WTC11 (cell line): ENCODE measurements at regions not wholly inside any gene's neighbourhood (a gene's known extent, or its start where the extent isn't known, plus 50 kb on each side); places are given as distances from the start of the nearest gene placed in this dataset.

Source experiments
- ATAC-seq: fragments of 200-7000 bp; cut with Tn5 transposase; 2 replicates; pipeline ENCODE4 v1.10.0; 2021; ENCODE audit warnings: mild to moderate bottlenecking, moderate library complexity
- CTCF ChIA-PET: fragments of 300-600 bp; sonication (Branson Sonifier 250); formaldehyde crosslinking; loops from one replicate; lab custom pipeline; 2021; ENCODE audit warnings: antibody characterized with exemption; lab: Charles Lee
- POLR2A ChIA-PET: fragments of 350-600 bp; sonication (Branson Sonifier 250); formaldehyde crosslinking; loops from one replicate; lab custom pipeline; 2021; ENCODE audit warnings: antibody characterized with exemption; lab: Charles Lee
- DNase-seq: peaks from one replicate; pipeline ENCODE4 v3.0.0; 2021; ENCODE audit warnings: low spot score
- H3K27ac Mint-ChIP-seq: 2 replicates; pipeline ENCODE4 v1.8.0; 2021; ENCODE audit warnings: mixed read lengths
- H3K27me3 Mint-ChIP-seq: 2 replicates; pipeline ENCODE4 v1.8.0; 2021; ENCODE audit warnings: low read depth, mild to moderate bottlenecking, moderate library complexity, mixed read lengths
- H3K36me3 Mint-ChIP-seq: 2 replicates; pipeline ENCODE4 v1.8.0; 2021; ENCODE audit warnings: mixed read lengths
- H3K4me1 Mint-ChIP-seq: 2 replicates; pipeline ENCODE4 v1.8.0; 2022; ENCODE audit warnings: mixed read lengths
- H3K4me3 Mint-ChIP-seq: 2 replicates; pipeline ENCODE4 v1.8.0; 2021; ENCODE audit warnings: mild to moderate bottlenecking, moderate library complexity, mixed read lengths
- H3K9me3 Mint-ChIP-seq: 2 replicates; pipeline ENCODE4 v1.8.0; 2021; ENCODE audit warnings: mixed read lengths
- ATF6 ChIP-seq: sonication (generic); formaldehyde crosslinking; IDR thresholded peaks from 2 replicates; pipeline ENCODE4 v1.8.1; 2023; ENCODE audit warnings: mild to moderate bottlenecking, missing genetic modification reagents
- CREM ChIP-seq: sonication (generic); formaldehyde crosslinking; IDR thresholded peaks from 2 replicates; pipeline ENCODE4 v1.8.1; 2022; ENCODE audit warnings: mild to moderate bottlenecking, missing genetic modification reagents, moderate library complexity
- E2F1 ChIP-seq: sonication (generic); formaldehyde crosslinking; IDR thresholded peaks from 2 replicates; pipeline ENCODE4 v1.8.0; 2022; ENCODE audit warnings: mild to moderate bottlenecking, missing genetic modification reagents
- KAT7 ChIP-seq: sonication (generic); formaldehyde crosslinking; IDR thresholded peaks from 2 replicates; pipeline ENCODE4 v1.8.1; 2023; ENCODE audit warnings: missing genetic modification reagents, mild to moderate bottlenecking, borderline replicate concordance
- NR2C2 ChIP-seq: sonication (generic); formaldehyde crosslinking; IDR thresholded peaks from 2 replicates; pipeline ENCODE4 v1.8.0; 2022; ENCODE audit warnings: mild to moderate bottlenecking, missing genetic modification reagents
- OVOL2 ChIP-seq: fragments of 250-450 bp; sonication (Bioruptor Pico); IDR thresholded peaks from 2 replicates; pipeline ENCODE4 v1.9.0; 2021; ENCODE audit warnings: mild to moderate bottlenecking, borderline replicate concordance
- RELA ChIP-seq: sonication (generic); formaldehyde crosslinking; IDR thresholded peaks from 2 replicates; pipeline ENCODE4 v1.8.1; 2022; ENCODE audit warnings: missing genetic modification reagents, mild to moderate bottlenecking, borderline replicate concordance
- STAT6 ChIP-seq: sonication (generic); formaldehyde crosslinking; conservative IDR thresholded peaks from 2 replicates; pipeline ENCODE4 v1.8.1; 2023; ENCODE audit warnings: mild to moderate bottlenecking, low read depth, missing genetic modification reagents, moderate library complexity
- TCF7 ChIP-seq: sonication (generic); formaldehyde crosslinking; IDR thresholded peaks from 2 replicates; pipeline ENCODE4 v1.8.0; 2022; ENCODE audit warnings: mild to moderate bottlenecking, low read depth, missing genetic modification reagents, moderate library complexity
- TP53 ChIP-seq: sonication (generic); formaldehyde crosslinking; IDR thresholded peaks from 2 replicates; pipeline ENCODE4 v1.8.1; 2023; ENCODE audit warnings: mild to moderate bottlenecking, missing genetic modification reagents
- ZBTB43 ChIP-seq: sonication (generic); formaldehyde crosslinking; IDR thresholded peaks from 2 replicates; pipeline ENCODE4 v1.8.1; 2023; ENCODE audit warnings: mild to moderate bottlenecking, missing genetic modification reagents
- ZMAT4 ChIP-seq: fragments of 250-450 bp; sonication (Bioruptor Pico); IDR thresholded peaks from 2 replicates; pipeline ENCODE4 v1.9.0; 2021; ENCODE audit warnings: mild to moderate bottlenecking
- ZNF121 ChIP-seq: sonication (generic); formaldehyde crosslinking; IDR thresholded peaks from 2 replicates; pipeline ENCODE4 v1.8.0; 2023; ENCODE audit warnings: missing genetic modification reagents
- ZNF263 ChIP-seq: sonication (generic); formaldehyde crosslinking; IDR thresholded peaks from 2 replicates; pipeline ENCODE4 v1.8.1; 2022; ENCODE audit warnings: low read depth, mild to moderate bottlenecking, moderate library complexity, missing genetic modification reagents
- ZNF416 ChIP-seq: fragments of 250-450 bp; sonication (Bioruptor Pico); IDR thresholded peaks from 2 replicates; pipeline ENCODE4 v1.9.0; 2021; ENCODE audit warnings: mild to moderate bottlenecking, inconsistent platforms
- ZNF423 ChIP-seq: fragments of 250-450 bp; sonication (Bioruptor Pico); IDR thresholded peaks from 2 replicates; pipeline ENCODE4 v2.1.2; 2022; ENCODE audit warnings: mild to moderate bottlenecking, moderate library complexity
- ZNF671 ChIP-seq: fragments of 250-450 bp; sonication (Bioruptor Pico); IDR thresholded peaks from 2 replicates; pipeline ENCODE4 v1.8.0; 2021; ENCODE audit warnings: mild to moderate bottlenecking

GRCh38 chr6:21906826-21907225 lies 313.3 kb downstream of the SOX4 start:
- Mint-ChIP-seq H3K27ac (peak overlapping the region; percentile 71), H3K4me1 (peaks cover 65% of the 10 kb centered on the region)

GRCh38 chr6:21907291-21907690 lies 313.7 kb downstream of the SOX4 start:
- Mint-ChIP-seq H3K4me1 (peaks cover 69% of the 10 kb centered on the region), H3K27me3 (no peaks in the 10 kb centered on the region), H3K36me3 (peaks cover 12% of the 10 kb centered on the region), H3K27ac (peak overlapping the region; percentile 71), H3K9me3 (no peaks in the 10 kb centered on the region), H3K4me3 (no peak overlapping the region; the same call in 1 of the 2 replicates)
- no peak for TF ChIP-seq E2F1
- TF ChIP-seq ZNF423 (CRISPR knock-in tag) = no peak
- TF ChIP-seq ZNF416 (CRISPR knock-in tag) = no peak
- TF ChIP-seq TCF7 = no peak
- TF ChIP-seq ZNF121 = no peak
- TF ChIP-seq ZNF671 = no peak
- TF ChIP-seq ZMAT4 (CRISPR knock-in tag) = no peak
- TF ChIP-seq KAT7 (CRISPR knock-in tag) = no peak
- no peak for TF ChIP-seq OVOL2 (CRISPR knock-in tag)
- no peak for TF ChIP-seq ZNF263 (CRISPR knock-in tag)
- CTCF ChIA-PET = no interaction called here
- DNase-seq (no peak), ATAC-seq (no peak)
- POLR2A ChIA-PET = no interaction called here

More at GRCh38 chr6:21906826-21907225, 313.3 kb downstream of the SOX4 start:
- no peak overlapping the region for H3K4me3 Mint-ChIP-seq
- DNase-seq (no peak), ATAC-seq (no peak)
- CTCF ChIA-PET = no interaction called here
- H3K27me3 Mint-ChIP-seq = no peaks in the 10 kb centered on the region
- TF ChIP-seq ATF6 (CRISPR knock-in tag) (no peak), NR2C2 (CRISPR knock-in tag) (no peak), STAT6 (no peak), CREM (CRISPR knock-in tag) (no peak), TP53 (CRISPR knock-in tag) (no peak), ZBTB43 (no peak), RELA (CRISPR knock-in tag) (no peak)
- no peaks in the 10 kb centered on the region for H3K9me3 Mint-ChIP-seq
- H3K36me3 Mint-ChIP-seq = peaks cover 9% of the 10 kb centered on the region
- POLR2A ChIA-PET = no interaction called here
